Upper lobe of left lung (tissue), 4 donors: ENCODE measurements at regions not wholly inside any gene's neighbourhood (a gene's known extent, or its start where the extent isn't known, plus 50 kb on each side); places are given as distances from the start of the nearest gene placed in this dataset.

Source experiments
- CTCF ChIP-seq, 6 experiments: fragments of 450-650 bp in 4 of 6; fragments of 200-600 bp in 2 of 6; sonication (generic) in 2 of 6; IDR thresholded peaks; one replicate each; pipeline ENCODE4 v1.5.1; 2016 to 2019; ENCODE audit warnings: antibody characterized with exemption in 6 of 6
- EP300 ChIP-seq, 4 donors: sonication (generic); formaldehyde crosslinking; IDR thresholded peaks; one replicate each; pipeline ENCODE4 v1.5.1; 2017; ENCODE audit warnings: antibody characterized with exemption in 4 of 4, control low read depth in 2 of 4
- POLR2A ChIP-seq, 4 donors: fragments of 450-650 bp; IDR thresholded peaks; one replicate each; pipeline ENCODE4 v1.5.1; 2016 to 2017; ENCODE audit warnings: antibody characterized with exemption in 4 of 4, mild to moderate bottlenecking in 2 of 4
- POLR2AphosphoS5 ChIP-seq, 2 donors: sonication (generic); formaldehyde crosslinking; IDR thresholded peaks; one replicate each; pipeline ENCODE4 v1.5.1; 2017; ENCODE audit warnings: antibody characterized with exemption in 2 of 2

GRCh38 chr17:6240601-6241000, 170.4 kb downstream of the WSCD1 start:
- no peak for TF ChIP-seq CTCF (IDR thresholded peaks at IDR 0.05)
- TF ChIP-seq POLR2A (IDR thresholded peaks at IDR 0.05), result no peak
- no peak for TF ChIP-seq POLR2AphosphoS5 (IDR thresholded peaks at IDR 0.05)
- no peak for TF ChIP-seq EP300 (IDR thresholded peaks at IDR 0.05)
